ENCODE measurements at regions not wholly inside any gene's neighbourhood (a gene's known extent, or its start where the extent isn't known, plus 50 kb on each side); places are given as distances from the start of the nearest gene placed in this dataset.

GRCh38 chr6:134658596-134658995 is 291.3 kb downstream of the ALDH8A1 start:
- TF ChIP-seq POLR2A (IDR thresholded peaks at IDR 0.05), result no peak
- TF ChIP-seq POLR2AphosphoS5 (IDR thresholded peaks at IDR 0.05), result no peak
- TF ChIP-seq CTCF (IDR thresholded peaks at IDR 0.05 in 8 of 11, conservative IDR thresholded peaks at IDR 0.05 in 3 of 11), result no peak

All from spleen (tissue), 7 donors.